GM19452 (cell line): ENCODE measurements at regions not wholly inside any gene's neighbourhood (a gene's known extent, or its start where the extent isn't known, plus 50 kb on each side); places are given as distances from the start of the nearest gene placed in this dataset.
"Not testable (repeated sequence)": the region's sequence is repeated elsewhere in the genome, so short reads cannot be mapped to it uniquely, and the experiment has no call there.

Experiments used
- ATAC-seq: cut with Tn5 transposase; IDR thresholded peaks from one replicate; pipeline ENCODE4 v1.9.1; 2021; ENCODE audit not compliant: unreplicated experiment

GRCh38 chr5:27217155-27217956 is 179.0 kb upstream of the CDH9 start:
- no peak for ATAC-seq

GRCh38 chr5:27216367-27216950 is 178.1 kb upstream of the CDH9 start:
- no peak for ATAC-seq

GRCh38 chr5:27208051-27208450 is 169.7 kb upstream of the CDH9 start:
- ATAC-seq: no peak

GRCh38 chr5:27191786-27192510 is 153.6 kb upstream of the CDH9 start:
- no peak for ATAC-seq

GRCh38 chr5:27172693-27173092 is 134.3 kb upstream of the CDH9 start:
- ATAC-seq: no peak

GRCh38 chr5:27171761-27172261 is 133.4 kb upstream of the CDH9 start:
- no peak for ATAC-seq

- no peak for ATAC-seq
These were observed 120.4 kb upstream of the CDH9 start for GRCh38 chr5:27158775-27159174.

GRCh38 chr5:27158171-27158570 is 119.8 kb upstream of the CDH9 start:
- no peak for ATAC-seq

GRCh38 chr5:27144456-27144855 is 106.1 kb upstream of the CDH9 start:
- no peak for ATAC-seq

- no peak for ATAC-seq
These were observed 102.4 kb upstream of the CDH9 start for GRCh38 chr5:27140831-27141230.

- ATAC-seq: no peak
These were observed 92.2 kb upstream of the CDH9 start for GRCh38 chr5:27130587-27130986.

GRCh38 chr5:27129926-27130325 is 91.5 kb upstream of the CDH9 start:
- no peak for ATAC-seq

GRCh38 chr5:27125856-27126255 is 87.5 kb upstream of the CDH9 start:
- ATAC-seq: no peak

- ATAC-seq: no peak
These were observed 86.2 kb upstream of the CDH9 start for GRCh38 chr5:27124590-27124989.

- not testable (repeated sequence) for ATAC-seq
These were observed 81.4 kb upstream of the CDH9 start for GRCh38 chr5:27119736-27120321.

GRCh38 chr5:27103486-27103885 is 65.1 kb upstream of the CDH9 start:
- no peak for ATAC-seq

- not testable (repeated sequence) for ATAC-seq
These were observed 57.4 kb upstream of the CDH9 start for GRCh38 chr5:27095761-27096160.

- ATAC-seq: no peak
These were observed 54.9 kb upstream of the CDH9 start for GRCh38 chr5:27093279-27093678.

GRCh38 chr5:27091858-27092257 is 53.5 kb upstream of the CDH9 start:
- ATAC-seq: no peak

- ATAC-seq: not testable (repeated sequence)
These were observed 50.4 kb upstream of the CDH9 start for GRCh38 chr5:27088822-27089221.
